ENCODE measurements at regions not wholly inside any gene's neighbourhood (a gene's known extent, or its start where the extent isn't known, plus 50 kb on each side); places are given as distances from the start of the nearest gene placed in this dataset.

GRCh38 chr2:65932571-65932970, 500.2 kb upstream of the SPRED2 start:
- TF ChIP-seq POLR2AphosphoS5 (IDR thresholded peaks at IDR 0.05; ENCODE audit: low read depth) (no peak), CTCF (IDR thresholded peaks at IDR 0.05; ENCODE audit: insufficient read depth, low read length) (no peak)

All from HL-60 (cell line).